Mammary epithelial cell (primary cell): ENCODE measurements at regions not wholly inside any gene's neighbourhood (a gene's known extent, or its start where the extent isn't known, plus 50 kb on each side); places are given as distances from the start of the nearest gene placed in this dataset.
"Not testable (repeated sequence)": the region's sequence is repeated elsewhere in the genome, so short reads cannot be mapped to it uniquely, and the experiment has no call there.

Source experiments
- EZH2 ChIP-seq: IDR thresholded peaks from 2 replicates; pipeline ENCODE4 v1.6.1; 2012; ENCODE audit warnings: low read length, inconsistent platforms, borderline replicate concordance
- TF ChIP-seq, protein P1 (sequence below), 2 donors: IDR thresholded peaks in 1 of 2; conservative IDR thresholded peaks in 1 of 2; 2 replicates each; pipeline ENCODE4 v1.5.1; 2011 to 2012; ENCODE audit warnings: inconsistent platforms in 2 of 2, low read length in 2 of 2, mild to moderate bottlenecking in 2 of 2, control low read depth in 1 of 2, low read depth in 1 of 2; ENCODE audit not compliant: insufficient read depth in 1 of 2; ENCODE audit errors: extremely low read depth in 1 of 2

DNA sequence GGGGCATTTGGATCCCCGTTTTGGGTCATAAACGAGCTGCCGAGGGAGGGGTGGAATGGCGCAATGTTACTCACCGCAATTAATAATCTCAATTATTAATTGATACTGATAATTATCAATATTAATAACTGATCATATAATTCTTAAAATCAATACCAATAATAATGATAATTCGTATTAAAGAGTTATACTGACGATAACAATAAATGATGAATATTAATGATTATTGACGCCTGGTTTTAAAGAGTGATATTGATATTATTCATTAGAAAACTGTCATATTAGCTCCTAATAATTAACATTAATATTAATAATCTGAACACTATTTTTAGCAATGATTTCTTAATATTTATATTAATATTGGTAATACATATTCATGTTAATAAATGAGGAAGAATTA is 92.4 kb downstream of the OTOP1 start:
- TF ChIP-seq, protein P1, sequence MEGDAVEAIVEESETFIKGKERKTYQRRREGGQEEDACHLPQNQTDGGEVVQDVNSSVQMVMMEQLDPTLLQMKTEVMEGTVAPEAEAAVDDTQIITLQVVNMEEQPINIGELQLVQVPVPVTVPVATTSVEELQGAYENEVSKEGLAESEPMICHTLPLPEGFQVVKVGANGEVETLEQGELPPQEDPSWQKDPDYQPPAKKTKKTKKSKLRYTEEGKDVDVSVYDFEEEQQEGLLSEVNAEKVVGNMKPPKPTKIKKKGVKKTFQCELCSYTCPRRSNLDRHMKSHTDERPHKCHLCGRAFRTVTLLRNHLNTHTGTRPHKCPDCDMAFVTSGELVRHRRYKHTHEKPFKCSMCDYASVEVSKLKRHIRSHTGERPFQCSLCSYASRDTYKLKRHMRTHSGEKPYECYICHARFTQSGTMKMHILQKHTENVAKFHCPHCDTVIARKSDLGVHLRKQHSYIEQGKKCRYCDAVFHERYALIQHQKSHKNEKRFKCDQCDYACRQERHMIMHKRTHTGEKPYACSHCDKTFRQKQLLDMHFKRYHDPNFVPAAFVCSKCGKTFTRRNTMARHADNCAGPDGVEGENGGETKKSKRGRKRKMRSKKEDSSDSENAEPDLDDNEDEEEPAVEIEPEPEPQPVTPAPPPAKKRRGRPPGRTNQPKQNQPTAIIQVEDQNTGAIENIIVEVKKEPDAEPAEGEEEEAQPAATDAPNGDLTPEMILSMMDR (conservative IDR thresholded peaks at IDR 0.05 in 1 of 2, IDR thresholded peaks at IDR 0.05 in 1 of 2; ENCODE audit: extremely low read depth in 1 of 2, insufficient read depth in 1 of 2, low read depth in 1 of 2, low read length in 2 of 2) = not testable (repeated sequence)
- not testable (repeated sequence) for TF ChIP-seq EZH2
